MM.1S (cell line): ENCODE measurements at regions not wholly inside any gene's neighbourhood (a gene's known extent, or its start where the extent isn't known, plus 50 kb on each side); places are given as distances from the start of the nearest gene placed in this dataset.

Source experiments
- EZH2 ChIP-seq: fragments of 300-600 bp; sonication (generic); optimal IDR thresholded peaks from 2 replicates; pipeline ENCODE3; 2017; ENCODE audit warnings: low read depth, mild to moderate bottlenecking, antibody characterized with exemption, low read length, mixed read lengths
- EZH2phosphoT487 ChIP-seq: fragments of 300-600 bp; sonication (generic); IDR thresholded peaks from 2 replicates; pipeline ENCODE4 v1.6.1; 2018; ENCODE audit warnings: antibody characterized with exemption, low read length
- TF ChIP-seq, protein P1 (sequence below): fragments of 300-600 bp; sonication (generic); IDR thresholded peaks from 2 replicates; pipeline ENCODE4 v1.5.1; 2016; ENCODE audit warnings: antibody characterized with exemption, low read length, mixed read lengths

DNA sequence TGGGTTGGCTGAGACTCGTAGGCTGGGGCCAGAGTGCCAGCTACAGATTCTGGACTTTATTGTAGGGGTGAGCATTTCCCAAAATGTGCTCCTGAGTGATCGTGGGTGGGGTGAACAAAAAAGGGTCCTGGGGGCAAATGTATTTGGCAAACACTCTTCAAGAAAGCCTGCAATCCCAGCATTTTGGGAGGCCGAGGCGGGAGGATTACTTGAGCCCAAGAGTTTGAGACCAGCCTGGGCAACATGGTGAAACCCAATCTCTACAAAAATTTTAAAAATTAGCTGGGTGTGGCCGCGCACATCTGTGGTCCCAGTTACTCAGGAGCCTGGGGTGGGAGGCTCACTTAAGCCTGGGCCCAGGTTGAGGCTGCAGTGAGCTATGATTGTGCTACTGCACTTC, 55.5 kb upstream of the CDKN2AIPNL start:
- TF ChIP-seq, protein P1, sequence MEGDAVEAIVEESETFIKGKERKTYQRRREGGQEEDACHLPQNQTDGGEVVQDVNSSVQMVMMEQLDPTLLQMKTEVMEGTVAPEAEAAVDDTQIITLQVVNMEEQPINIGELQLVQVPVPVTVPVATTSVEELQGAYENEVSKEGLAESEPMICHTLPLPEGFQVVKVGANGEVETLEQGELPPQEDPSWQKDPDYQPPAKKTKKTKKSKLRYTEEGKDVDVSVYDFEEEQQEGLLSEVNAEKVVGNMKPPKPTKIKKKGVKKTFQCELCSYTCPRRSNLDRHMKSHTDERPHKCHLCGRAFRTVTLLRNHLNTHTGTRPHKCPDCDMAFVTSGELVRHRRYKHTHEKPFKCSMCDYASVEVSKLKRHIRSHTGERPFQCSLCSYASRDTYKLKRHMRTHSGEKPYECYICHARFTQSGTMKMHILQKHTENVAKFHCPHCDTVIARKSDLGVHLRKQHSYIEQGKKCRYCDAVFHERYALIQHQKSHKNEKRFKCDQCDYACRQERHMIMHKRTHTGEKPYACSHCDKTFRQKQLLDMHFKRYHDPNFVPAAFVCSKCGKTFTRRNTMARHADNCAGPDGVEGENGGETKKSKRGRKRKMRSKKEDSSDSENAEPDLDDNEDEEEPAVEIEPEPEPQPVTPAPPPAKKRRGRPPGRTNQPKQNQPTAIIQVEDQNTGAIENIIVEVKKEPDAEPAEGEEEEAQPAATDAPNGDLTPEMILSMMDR = no peak
- no peak for TF ChIP-seq EZH2
- TF ChIP-seq EZH2phosphoT487 = no peak
